ENCODE measurements at regions not wholly inside any gene's neighbourhood (a gene's known extent, or its start where the extent isn't known, plus 50 kb on each side); places are given as distances from the start of the nearest gene placed in this dataset.

DNA sequence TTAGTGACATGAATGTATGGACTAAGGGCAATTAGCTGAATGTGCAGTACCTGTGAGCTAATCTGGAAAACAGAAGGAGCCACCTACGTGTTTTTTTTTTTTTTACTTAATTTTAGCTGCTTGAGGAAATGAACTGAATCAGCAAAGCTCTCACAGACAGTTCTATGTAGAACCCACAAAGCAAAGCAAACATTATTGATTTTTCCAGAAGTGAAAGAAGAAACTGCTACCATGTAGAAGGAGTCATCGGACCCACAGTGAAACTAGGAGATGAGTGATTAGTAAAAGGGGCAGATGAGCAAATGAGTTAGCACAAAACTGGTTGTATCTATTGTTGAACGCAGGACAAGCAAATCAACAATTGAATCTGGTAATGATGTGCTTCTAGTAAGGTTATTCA is 94.1 kb upstream of the SLC7A1 start:
- BruUV-seq (replicated peaks), result no TSS peak
- no peak for DNase-seq (ENCODE audit: low read depth, low spot score)
- TF ChIP-seq POLR2A (IDR thresholded peaks at IDR 0.05; ENCODE audit: low read depth, low read length), result no peak
- no peak for TF ChIP-seq SUZ12 (IDR thresholded peaks at IDR 0.05; ENCODE audit: unreplicated experiment)
- no peak for TF ChIP-seq BACH1 (IDR thresholded peaks at IDR 0.05; ENCODE audit: borderline replicate concordance)
- TF ChIP-seq SMC3 (IDR thresholded peaks at IDR 0.05; ENCODE audit: borderline replicate concordance, low read length), result no peak
- no peak for TF ChIP-seq NFIC (IDR thresholded peaks at IDR 0.05; ENCODE audit: low read depth, low read length)
- TF ChIP-seq FOS (IDR thresholded peaks at IDR 0.05; ENCODE audit: borderline replicate concordance, extremely low read depth, insufficient read length), result no peak
- no peak for TF ChIP-seq TBL1XR1 (IDR thresholded peaks at IDR 0.05; ENCODE audit: low read depth, low read length)
- no peak for TF ChIP-seq RAD51 (IDR thresholded peaks at IDR 0.05)
- TF ChIP-seq CHD2 (IDR thresholded peaks at IDR 0.05; ENCODE audit: borderline replicate concordance, low read depth, low read length), result no peak
- TF ChIP-seq NBN (IDR thresholded peaks at IDR 0.05), result no peak
- TF ChIP-seq ESRRA (IDR thresholded peaks at IDR 0.05; ENCODE audit: low read length), result no peak
- no peak overlapping the region for H3K9ac ChIP-seq (ENCODE audit: control insufficient read depth, insufficient read depth, low read length)
- no peak for FAIRE-seq
- no peaks in the 10 kb centered on the region for H3K79me2 ChIP-seq (ENCODE audit: control insufficient read depth, insufficient read depth, low read length)
- peak; percentile 63 for ATAC-seq
- H3K36me3 ChIP-seq (ENCODE audit: control insufficient read depth in 2 of 2, insufficient read depth in 2 of 2, low read length in 1 of 2), result no peaks in the 10 kb centered on the region
- CTCF ChIA-PET, result no interaction called here
- H3K4me1 ChIP-seq (ENCODE audit: control insufficient read depth, insufficient read depth, low read length), result no peaks in the 10 kb centered on the region
- intact Hi-C loops (cut with micrococcal nuclease; ENCODE audit: unreplicated experiment), result no loop called here
- RAD21 ChIA-PET (ENCODE audit: unreplicated experiment), result no interaction called here
- POLR2A ChIA-PET, result no interaction called here
- SMC1A ChIA-PET (ENCODE audit: uncharacterized antibody, unreplicated experiment), result no interaction called here
- in situ Hi-C loops (cut with MboI), result no loop called here
- no peak overlapping the region for H3K4me2 ChIP-seq (ENCODE audit: control insufficient read depth, insufficient read depth)
- no peak overlapping the region for H3K27ac ChIP-seq (ENCODE audit: control insufficient read depth, insufficient read depth)
- WGBS (ENCODE audit: insufficient coverage, insufficient replicate concordance, low lambda C conversion rate, missing lambda C conversion rate), result 0% methylated on average over 3 of the region's 3 CpGs
- H3K4me3 ChIP-seq, result no peak overlapping the region
- no peaks in the 10 kb centered on the region for H3K27me3 ChIP-seq (replicated peaks in 1 of 2; ENCODE audit: control insufficient read depth in 2 of 2, insufficient read depth in 2 of 2, low read length in 1 of 2)
- H4K20me1 ChIP-seq (ENCODE audit: control insufficient read depth, insufficient read depth), result no peaks in the 10 kb centered on the region
- H2AFZ ChIP-seq (ENCODE audit: control insufficient read depth, low read depth, low read length), result no peak overlapping the region
- H3K9me3 ChIP-seq (replicated peaks; ENCODE audit: control insufficient read depth, insufficient read depth, low read length), result no peaks in the 10 kb centered on the region

DNA sequence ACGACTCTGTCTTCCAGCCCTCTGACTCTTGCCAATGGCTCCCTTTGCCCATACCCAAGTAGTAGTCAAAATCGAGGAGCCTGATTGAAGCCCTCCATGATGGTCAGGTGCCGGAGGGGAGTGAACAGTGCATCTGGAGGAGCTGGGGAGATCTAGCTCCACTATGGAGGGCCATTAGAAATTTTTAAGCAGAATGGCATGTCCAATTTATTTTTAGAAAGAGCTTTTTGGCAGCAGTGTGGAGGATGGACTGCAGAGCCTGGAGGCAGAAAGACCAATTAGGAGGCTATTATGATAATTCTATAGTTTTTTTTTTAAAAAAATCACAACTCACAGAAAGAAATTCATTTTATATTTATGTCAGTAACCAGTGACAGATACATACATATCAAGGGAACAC is 92.7 kb upstream of the SLC7A1 start:
- H3K4me2 ChIP-seq (ENCODE audit: control insufficient read depth, insufficient read depth), result no peak overlapping the region
- no peaks in the 10 kb centered on the region for H3K9me3 ChIP-seq (replicated peaks; ENCODE audit: control insufficient read depth, insufficient read depth, low read length)
- DNase-seq (ENCODE audit: low read depth, low spot score) (no peak), ATAC-seq (no peak), FAIRE-seq (no peak)
- H3K9ac ChIP-seq (ENCODE audit: control insufficient read depth, insufficient read depth, low read length), result no peak overlapping the region
- H3K4me1 ChIP-seq (ENCODE audit: control insufficient read depth, insufficient read depth, low read length), result no peaks in the 10 kb centered on the region
- H3K27ac ChIP-seq (ENCODE audit: control insufficient read depth, insufficient read depth), result no peak overlapping the region
- BruUV-seq (replicated peaks), result no TSS peak
- no peaks in the 10 kb centered on the region for H3K79me2 ChIP-seq (ENCODE audit: control insufficient read depth, insufficient read depth, low read length)
- ChIA-PET RAD21 (ENCODE audit: unreplicated experiment) (no interaction called here), SMC1A (ENCODE audit: uncharacterized antibody, unreplicated experiment) (interaction anchor here (1.1 kb wide), 1 partner anchor 233 kb away, joined by 3 read pairs; no protein-coding TSS in a partner anchor), CTCF (no interaction called here), POLR2A (no interaction called here)
- 22% methylated on average over 3 of the region's 3 CpGs for WGBS (ENCODE audit: insufficient coverage, insufficient replicate concordance, low lambda C conversion rate, missing lambda C conversion rate)
- intact Hi-C loops (cut with micrococcal nuclease; ENCODE audit: unreplicated experiment), result no loop called here
- no peak overlapping the region for H3K4me3 ChIP-seq
- H3K36me3 ChIP-seq (ENCODE audit: control insufficient read depth in 2 of 2, insufficient read depth in 2 of 2, low read length in 1 of 2), result no peaks in the 10 kb centered on the region
- TF ChIP-seq MXI1 (IDR thresholded peaks at IDR 0.05; ENCODE audit: low read depth, low read length) (no peak), SREBF1 (IDR thresholded peaks at IDR 0.05; ENCODE audit: low read length) (no peak), SPI1 (IDR thresholded peaks at IDR 0.05; ENCODE audit: borderline replicate concordance, insufficient read depth, low read depth, low read length) (no peak), ESRRA (IDR thresholded peaks at IDR 0.05; ENCODE audit: low read length) (no peak)
- TF ChIP-seq, protein P1, sequence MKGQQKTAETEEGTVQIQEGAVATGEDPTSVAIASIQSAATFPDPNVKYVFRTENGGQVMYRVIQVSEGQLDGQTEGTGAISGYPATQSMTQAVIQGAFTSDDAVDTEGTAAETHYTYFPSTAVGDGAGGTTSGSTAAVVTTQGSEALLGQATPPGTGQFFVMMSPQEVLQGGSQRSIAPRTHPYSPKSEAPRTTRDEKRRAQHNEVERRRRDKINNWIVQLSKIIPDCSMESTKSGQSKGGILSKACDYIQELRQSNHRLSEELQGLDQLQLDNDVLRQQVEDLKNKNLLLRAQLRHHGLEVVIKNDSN (IDR thresholded peaks at IDR 0.05; ENCODE audit: borderline replicate concordance, extremely low read length, insufficient read depth, low read depth, low read length), result no peak
- TF ChIP-seq, protein P2, sequence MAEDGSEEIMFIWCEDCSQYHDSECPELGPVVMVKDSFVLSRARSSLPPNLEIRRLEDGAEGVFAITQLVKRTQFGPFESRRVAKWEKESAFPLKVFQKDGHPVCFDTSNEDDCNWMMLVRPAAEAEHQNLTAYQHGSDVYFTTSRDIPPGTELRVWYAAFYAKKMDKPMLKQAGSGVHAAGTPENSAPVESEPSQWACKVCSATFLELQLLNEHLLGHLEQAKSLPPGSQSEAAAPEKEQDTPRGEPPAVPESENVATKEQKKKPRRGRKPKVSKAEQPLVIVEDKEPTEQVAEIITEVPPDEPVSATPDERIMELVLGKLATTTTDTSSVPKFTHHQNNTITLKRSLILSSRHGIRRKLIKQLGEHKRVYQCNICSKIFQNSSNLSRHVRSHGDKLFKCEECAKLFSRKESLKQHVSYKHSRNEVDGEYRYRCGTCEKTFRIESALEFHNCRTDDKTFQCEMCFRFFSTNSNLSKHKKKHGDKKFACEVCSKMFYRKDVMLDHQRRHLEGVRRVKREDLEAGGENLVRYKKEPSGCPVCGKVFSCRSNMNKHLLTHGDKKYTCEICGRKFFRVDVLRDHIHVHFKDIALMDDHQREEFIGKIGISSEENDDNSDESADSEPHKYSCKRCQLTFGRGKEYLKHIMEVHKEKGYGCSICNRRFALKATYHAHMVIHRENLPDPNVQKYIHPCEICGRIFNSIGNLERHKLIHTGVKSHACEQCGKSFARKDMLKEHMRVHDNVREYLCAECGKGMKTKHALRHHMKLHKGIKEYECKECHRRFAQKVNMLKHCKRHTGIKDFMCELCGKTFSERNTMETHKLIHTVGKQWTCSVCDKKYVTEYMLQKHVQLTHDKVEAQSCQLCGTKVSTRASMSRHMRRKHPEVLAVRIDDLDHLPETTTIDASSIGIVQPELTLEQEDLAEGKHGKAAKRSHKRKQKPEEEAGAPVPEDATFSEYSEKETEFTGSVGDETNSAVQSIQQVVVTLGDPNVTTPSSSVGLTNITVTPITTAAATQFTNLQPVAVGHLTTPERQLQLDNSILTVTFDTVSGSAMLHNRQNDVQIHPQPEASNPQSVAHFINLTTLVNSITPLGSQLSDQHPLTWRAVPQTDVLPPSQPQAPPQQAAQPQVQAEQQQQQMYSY (CRISPR knock-in tag; IDR thresholded peaks at IDR 0.05), result no peak
- no peaks in the 10 kb centered on the region for H4K20me1 ChIP-seq (ENCODE audit: control insufficient read depth, insufficient read depth)
- no peak overlapping the region for H2AFZ ChIP-seq (ENCODE audit: control insufficient read depth, low read depth, low read length)
- no peaks in the 10 kb centered on the region for H3K27me3 ChIP-seq (replicated peaks in 1 of 2; ENCODE audit: control insufficient read depth in 2 of 2, insufficient read depth in 2 of 2, low read length in 1 of 2)
- in situ Hi-C loops (cut with MboI), result no loop called here

Measured in GM12878 (cell line).